ENCODE measurements at regions not wholly inside any gene's neighbourhood (a gene's known extent, or its start where the extent isn't known, plus 50 kb on each side); places are given as distances from the start of the nearest gene placed in this dataset.

DNA sequence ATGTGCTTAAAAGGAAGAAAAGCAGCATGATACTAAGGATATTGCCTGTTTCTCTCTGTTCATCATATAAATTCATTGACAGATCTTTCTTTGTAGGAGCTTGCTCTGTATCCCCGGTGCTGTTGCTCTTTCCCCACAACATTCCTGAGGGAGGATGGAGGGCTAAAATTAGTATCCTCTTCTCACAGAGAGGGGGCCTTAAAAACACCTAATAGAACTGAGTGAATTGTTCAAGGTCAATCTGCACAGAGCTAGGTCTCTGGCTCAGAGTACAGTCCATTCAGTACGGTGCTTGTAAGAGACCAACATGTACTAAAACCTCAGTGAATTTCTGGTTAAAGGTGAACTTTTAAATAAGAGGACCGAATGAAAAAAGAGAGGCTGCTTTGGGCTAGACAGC lies 88.7 kb downstream of the PALM2AKAP2 start:
- ATAC-seq = no peak
- Histone ChIP-seq H3K4me1 (no peaks in the 10 kb centered on the region), H3K4me2 (no peak overlapping the region), H3K9me3 (no peaks in the 10 kb centered on the region), H3K27ac (no peak overlapping the region), H3K4me3 (no peak overlapping the region)
- no peak for DNase-seq (ENCODE audit: low read depth in 1 of 2, low spot score in 1 of 2)
- no peak for FAIRE-seq
- POLR2A ChIA-PET = no interaction called here
- WGBS (ENCODE audit: missing lambda C conversion rate) = 5% methylated on average over 3 of the region's 3 CpGs
- TF ChIP-seq EHF (CRISPR knock-in tag; IDR thresholded peaks at IDR 0.05) (no peak), HDAC2 (IDR thresholded peaks at IDR 0.05) (no peak), POLR2A (IDR thresholded peaks at IDR 0.05; ENCODE audit: low read length) (no peak)
- CTCF ChIA-PET = no interaction called here

DNA sequence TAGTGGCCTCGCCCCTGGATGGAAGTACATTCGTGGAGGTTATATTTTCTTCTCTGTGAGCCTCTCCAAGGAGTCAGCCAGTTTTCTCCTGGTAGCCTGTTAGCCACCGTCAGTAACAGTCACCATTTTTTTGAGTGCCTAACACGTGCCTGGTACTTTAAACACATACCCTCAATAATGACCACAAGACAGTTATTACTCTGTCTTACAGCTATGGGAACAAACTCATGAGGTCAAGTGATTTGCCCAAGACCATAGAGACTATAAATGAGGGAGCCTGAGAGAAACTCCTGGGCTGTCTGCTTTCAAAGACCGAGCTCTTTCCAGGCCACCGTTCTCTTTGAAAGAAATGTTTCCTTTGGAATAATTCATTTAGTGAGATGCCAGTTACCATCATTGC lies 90.4 kb downstream of the PALM2AKAP2 start:
- Histone ChIP-seq H3K4me1 (no peaks in the 10 kb centered on the region), H3K4me2 (no peak overlapping the region), H3K9me3 (no peaks in the 10 kb centered on the region), H3K27ac (no peak overlapping the region), H3K4me3 (no peak overlapping the region)
- WGBS (ENCODE audit: missing lambda C conversion rate) = 13% methylated on average over 6 of the region's 6 CpGs
- no peak for FAIRE-seq
- ATAC-seq = no peak
- POLR2A ChIA-PET = no interaction called here
- no peak for TF ChIP-seq MAZ (IDR thresholded peaks at IDR 0.05; ENCODE audit: borderline replicate concordance, low read depth, low read length)
- TF ChIP-seq RFX5 (IDR thresholded peaks at IDR 0.05) = no peak
- CTCF ChIA-PET = no interaction called here
- DNase-seq (ENCODE audit: low read depth in 1 of 2, low spot score in 1 of 2) = no peak

DNA sequence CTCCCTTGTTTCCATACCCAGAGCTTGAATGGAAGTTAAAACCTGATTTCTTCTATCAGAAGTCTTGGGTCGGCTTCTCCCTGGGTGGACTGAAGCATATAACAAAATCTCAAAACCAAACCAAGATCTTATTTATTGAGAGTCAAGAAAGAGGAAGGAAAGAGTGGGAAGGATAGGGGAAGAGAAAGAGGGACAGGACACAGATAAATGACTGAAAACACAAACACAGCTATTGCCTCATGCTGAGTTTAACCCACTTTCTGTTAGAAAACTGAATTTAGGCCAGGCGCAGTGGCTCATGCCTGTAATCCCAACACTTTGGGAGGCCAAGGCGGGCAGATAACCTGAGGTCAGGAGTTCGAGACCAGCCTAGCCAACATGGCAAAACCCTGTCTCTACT lies 92.9 kb downstream of the PALM2AKAP2 start:
- ChIA-PET CTCF (interaction anchor here (0.9 to 1.0 kb wide), 2 partner anchors 13 to 200 kb away, joined by 3 read pairs; no protein-coding TSS in a partner anchor), POLR2A (no interaction called here)
- TF ChIP-seq, protein P1, sequence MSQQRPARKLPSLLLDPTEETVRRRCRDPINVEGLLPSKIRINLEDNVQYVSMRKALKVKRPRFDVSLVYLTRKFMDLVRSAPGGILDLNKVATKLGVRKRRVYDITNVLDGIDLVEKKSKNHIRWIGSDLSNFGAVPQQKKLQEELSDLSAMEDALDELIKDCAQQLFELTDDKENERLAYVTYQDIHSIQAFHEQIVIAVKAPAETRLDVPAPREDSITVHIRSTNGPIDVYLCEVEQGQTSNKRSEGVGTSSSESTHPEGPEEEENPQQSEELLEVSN (IDR thresholded peaks at IDR 0.05; ENCODE audit: borderline replicate concordance, low read depth) = no peak
- 22% methylated on average over 4 of the region's 4 CpGs for WGBS (ENCODE audit: missing lambda C conversion rate)
- no peak for DNase-seq (ENCODE audit: low read depth in 1 of 2, low spot score in 1 of 2)
- Histone ChIP-seq H3K27ac (no peak overlapping the region), H3K4me2 (no peak overlapping the region), H3K4me1 (no peaks in the 10 kb centered on the region), H3K9me3 (no peaks in the 10 kb centered on the region), H3K4me3 (no peak overlapping the region)
- ATAC-seq = no peak
- no peak for FAIRE-seq

DNA sequence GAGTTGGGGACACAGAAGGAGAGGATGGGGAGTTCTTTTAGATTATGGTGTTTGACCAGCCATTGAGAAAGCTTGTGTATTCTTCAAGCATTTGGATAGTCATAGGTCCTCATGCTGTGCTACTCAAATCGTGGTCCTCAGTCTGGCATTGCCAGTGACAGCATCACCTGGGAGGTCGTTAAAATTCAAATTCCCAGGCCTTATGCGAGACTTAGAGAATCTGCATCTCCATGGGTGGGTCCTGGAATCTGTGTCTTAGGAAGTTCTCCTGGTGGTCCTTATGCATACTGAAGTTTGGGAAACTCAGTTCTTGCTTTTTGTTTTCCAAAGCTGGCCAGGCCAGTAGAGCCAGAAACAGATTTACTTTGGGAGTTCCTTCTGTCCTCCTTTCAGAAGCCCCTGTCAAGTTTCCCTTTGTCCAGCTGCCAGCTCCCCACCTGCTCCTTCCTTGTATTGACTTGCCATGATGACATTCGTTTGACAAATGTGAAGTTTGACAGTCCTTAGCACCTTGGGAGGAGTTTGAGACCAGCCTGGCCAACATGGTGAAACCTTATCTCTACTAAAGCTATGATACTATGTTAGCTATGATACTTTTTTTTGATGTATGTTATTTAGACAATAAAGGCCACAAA lies 95.6 kb downstream of the PALM2AKAP2 start:
- 9% methylated on average over 4 of the region's 4 CpGs for WGBS (ENCODE audit: missing lambda C conversion rate)
- no peak for ATAC-seq
- TF ChIP-seq TP53 (CRISPR knock-in tag; IDR thresholded peaks at IDR 0.05) (no peak), ZNF302 (CRISPR knock-in tag; IDR thresholded peaks at IDR 0.05) (no peak), RNF2 (IDR thresholded peaks at IDR 0.05; ENCODE audit: borderline replicate concordance, low read depth) (no peak), HDAC2 (IDR thresholded peaks at IDR 0.05) (no peak), PHF8 (IDR thresholded peaks at IDR 0.05; ENCODE audit: borderline replicate concordance, low read depth) (no peak), ZSCAN20 (CRISPR knock-in tag; IDR thresholded peaks at IDR 0.05) (no peak), SMC3 (IDR thresholded peaks at IDR 0.05) (no peak), RCOR1 (IDR thresholded peaks at IDR 0.05; ENCODE audit: low read depth, low read length) (no peak)
- TF ChIP-seq, protein P2, sequence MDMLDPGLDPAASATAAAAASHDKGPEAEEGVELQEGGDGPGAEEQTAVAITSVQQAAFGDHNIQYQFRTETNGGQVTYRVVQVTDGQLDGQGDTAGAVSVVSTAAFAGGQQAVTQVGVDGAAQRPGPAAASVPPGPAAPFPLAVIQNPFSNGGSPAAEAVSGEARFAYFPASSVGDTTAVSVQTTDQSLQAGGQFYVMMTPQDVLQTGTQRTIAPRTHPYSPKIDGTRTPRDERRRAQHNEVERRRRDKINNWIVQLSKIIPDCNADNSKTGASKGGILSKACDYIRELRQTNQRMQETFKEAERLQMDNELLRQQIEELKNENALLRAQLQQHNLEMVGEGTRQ (IDR thresholded peaks at IDR 0.05) = no peak
- TF ChIP-seq, protein P3, sequence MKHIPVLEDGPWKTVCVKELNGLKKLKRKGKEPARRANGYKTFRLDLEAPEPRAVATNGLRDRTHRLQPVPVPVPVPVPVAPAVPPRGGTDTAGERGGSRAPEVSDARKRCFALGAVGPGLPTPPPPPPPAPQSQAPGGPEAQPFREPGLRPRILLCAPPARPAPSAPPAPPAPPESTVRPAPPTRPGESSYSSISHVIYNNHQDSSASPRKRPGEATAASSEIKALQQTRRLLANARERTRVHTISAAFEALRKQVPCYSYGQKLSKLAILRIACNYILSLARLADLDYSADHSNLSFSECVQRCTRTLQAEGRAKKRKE (CRISPR knock-in tag; IDR thresholded peaks at IDR 0.05; ENCODE audit: low read depth) = no peak
- no peak overlapping the region for H3K27ac ChIP-seq
- no peak for FAIRE-seq
- DNase-seq (ENCODE audit: low read depth in 1 of 2, low spot score in 1 of 2) = no peak
- no peaks in the 10 kb centered on the region for H3K9me3 ChIP-seq
- no peak overlapping the region for H3K4me2 ChIP-seq
- H3K4me3 ChIP-seq = no peak overlapping the region
- CTCF ChIA-PET = interaction anchor here (1.5 kb wide), 1 partner anchor 11 kb away, joined by 6 read pairs; no protein-coding TSS in a partner anchor
- H3K4me1 ChIP-seq = no peaks in the 10 kb centered on the region
- POLR2A ChIA-PET = no interaction called here

Measured in A549 (cell line).